Tibial nerve (tissue), 4 donors: ENCODE measurements at regions not wholly inside any gene's neighbourhood (a gene's known extent, or its start where the extent isn't known, plus 50 kb on each side); places are given as distances from the start of the nearest gene placed in this dataset.

Source experiments
- DNase-seq, 2 donors: peaks; one replicate each; pipeline ENCODE4 v3.0.0-alpha.2; 2019; ENCODE audit warnings: low spot score in 2 of 2
- H3K27ac ChIP-seq, 4 donors: fragments of 200-600 bp; sonication (generic) in 3 of 4; one replicate each; pipeline ENCODE4 v1.5.1; 2017 to 2019; ENCODE audit warnings: mild to moderate bottlenecking in 1 of 4
- H3K27me3 ChIP-seq, 2 donors: fragments of 200-600 bp; sonication (generic) in 1 of 2; one replicate each; pipeline versions ENCODE4 v1.5.1 to v1.6.0; 2017 to 2019
- H3K36me3 ChIP-seq, 3 donors: fragments of 200-600 bp; sonication (generic); one replicate each; pipeline ENCODE4 v1.5.1; 2018 to 2019
- H3K4me1 ChIP-seq, 4 donors: fragments of 200-600 bp; sonication (generic) in 3 of 4; one replicate each; pipeline ENCODE4 v1.5.1; 2017 to 2019
- H3K4me3 ChIP-seq, 4 donors: fragments of 200-600 bp; sonication (generic) in 3 of 4; one replicate each; pipeline ENCODE4 v1.5.1; 2017 to 2019; ENCODE audit warnings: mild to moderate bottlenecking in 1 of 4, moderate library complexity in 1 of 4
- H3K9me3 ChIP-seq, 4 donors: fragments of 200-600 bp; sonication (generic) in 3 of 4; one replicate each; pipeline ENCODE4 v1.5.1; 2017 to 2019
- CTCF ChIP-seq, 5 experiments: fragments of 200-600 bp in 3 of 5; fragments of 450-650 bp in 2 of 5; sonication (generic) in 3 of 5; IDR thresholded peaks; one replicate each; pipeline ENCODE4 v1.5.1; 2016 to 2019; ENCODE audit warnings: antibody characterized with exemption in 5 of 5, mild to moderate bottlenecking in 3 of 5, moderate library complexity in 2 of 5
- EP300 ChIP-seq, 2 donors: sonication (generic); formaldehyde crosslinking; IDR thresholded peaks; one replicate each; pipeline ENCODE4 v1.6.1; 2017; ENCODE audit warnings: antibody characterized with exemption in 2 of 2, mild to moderate bottlenecking in 1 of 2
- POLR2A ChIP-seq, 2 donors: fragments of 450-650 bp; IDR thresholded peaks; one replicate each; pipeline ENCODE4 v1.6.1; 2017; ENCODE audit warnings: antibody characterized with exemption in 2 of 2, mild to moderate bottlenecking in 2 of 2, moderate library complexity in 2 of 2
- WGBS, 2 donors: methylation state at CpG; one replicate each; pipeline ENCODE4 v1.1.5; 2018; 5-methylcytosine and 5-hydroxymethylcytosine counted together

DNA sequence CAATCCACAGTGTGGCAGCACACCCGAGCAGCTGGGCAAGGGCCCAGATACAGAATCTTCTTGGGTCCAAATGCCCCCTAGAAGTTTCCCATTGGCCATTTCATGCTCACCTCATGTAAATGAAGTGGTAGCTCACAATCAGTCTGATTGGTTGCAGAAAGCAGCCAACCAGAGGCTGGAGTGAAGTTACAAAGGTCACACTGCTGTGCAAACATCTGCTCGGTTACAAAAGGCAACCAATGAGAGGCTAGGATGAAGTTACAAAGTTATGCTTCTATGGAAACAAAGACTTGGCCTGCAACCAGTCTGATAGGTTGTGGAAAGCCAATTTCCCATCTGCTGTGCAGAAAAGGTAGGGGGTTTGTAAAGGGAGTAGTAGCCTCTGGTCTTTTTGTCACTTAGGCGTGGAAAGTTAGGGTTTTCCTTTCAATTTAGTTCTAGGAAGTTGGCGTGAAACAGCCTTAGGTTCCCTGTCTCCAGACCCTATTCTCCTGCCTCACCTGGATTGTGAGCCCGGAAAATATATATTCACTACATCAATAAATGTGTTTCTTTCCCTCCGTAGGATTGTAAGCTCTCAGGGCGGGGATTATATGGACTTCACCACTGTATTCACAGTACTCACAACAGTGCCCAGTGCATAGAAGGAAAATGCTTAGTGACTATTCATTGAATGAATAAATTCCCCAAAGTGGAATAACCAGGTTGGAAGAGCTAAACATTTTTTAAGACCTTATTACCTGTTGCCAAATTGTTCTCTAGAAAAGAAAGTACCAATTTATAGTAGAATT lies 91.9 kb downstream of the URB2 start:
- no peak for DNase-seq
- no peaks in the 10 kb centered on the region for H3K36me3 ChIP-seq
- H3K9me3 ChIP-seq: peaks cover 0 to 15% (median 0%) of the 10 kb centered on the region in 4 donors
- no peak overlapping the region for H3K4me3 ChIP-seq
- TF ChIP-seq EP300 (IDR thresholded peaks at IDR 0.05) (no peak), CTCF (IDR thresholded peaks at IDR 0.05) (no peak), POLR2A (IDR thresholded peaks at IDR 0.05) (no peak)
- H3K27me3 ChIP-seq: no peaks in the 10 kb centered on the region
- no peaks in the 10 kb centered on the region for H3K4me1 ChIP-seq
- H3K27ac ChIP-seq: no peak overlapping the region
- 85 to 90% methylated on average over 7 of the region's 7 CpGs for whole genome bisulfite sequencing, 2 donors

- Histone ChIP-seq H3K27me3 (no peaks in the 10 kb centered on the region), H3K9me3 (peaks cover 0 to 15% (median 0%) of the 10 kb centered on the region in 4 donors), H3K4me1 (no peaks in the 10 kb centered on the region), H3K36me3 (no peaks in the 10 kb centered on the region), H3K4me3 (no peak overlapping the region), H3K27ac (no peak overlapping the region)
- no peak for DNase-seq
- 58 to 64% methylated on average over 3 of the region's 3 CpGs for WGBS, 2 donors
- TF ChIP-seq POLR2A (IDR thresholded peaks at IDR 0.05): no peak
Measured at GRCh38 chr1:229726061-229726460, 100.0 kb downstream of the URB2 start.

- H3K4me1 ChIP-seq: no peaks in the 10 kb centered on the region
- TF ChIP-seq EP300 (IDR thresholded peaks at IDR 0.05) (no peak), POLR2A (IDR thresholded peaks at IDR 0.05) (no peak), CTCF (IDR thresholded peaks at IDR 0.05) (no peak)
- H3K36me3 ChIP-seq: no peaks in the 10 kb centered on the region
- no peaks in the 10 kb centered on the region for H3K9me3 ChIP-seq
- H3K27ac ChIP-seq: no peak overlapping the region
- H3K27me3 ChIP-seq: no peaks in the 10 kb centered on the region
- no peak for DNase-seq
- no peak overlapping the region for H3K4me3 ChIP-seq
Measured at GRCh38 chr1:229729916-229730315, 103.9 kb downstream of the URB2 start.

DNA sequence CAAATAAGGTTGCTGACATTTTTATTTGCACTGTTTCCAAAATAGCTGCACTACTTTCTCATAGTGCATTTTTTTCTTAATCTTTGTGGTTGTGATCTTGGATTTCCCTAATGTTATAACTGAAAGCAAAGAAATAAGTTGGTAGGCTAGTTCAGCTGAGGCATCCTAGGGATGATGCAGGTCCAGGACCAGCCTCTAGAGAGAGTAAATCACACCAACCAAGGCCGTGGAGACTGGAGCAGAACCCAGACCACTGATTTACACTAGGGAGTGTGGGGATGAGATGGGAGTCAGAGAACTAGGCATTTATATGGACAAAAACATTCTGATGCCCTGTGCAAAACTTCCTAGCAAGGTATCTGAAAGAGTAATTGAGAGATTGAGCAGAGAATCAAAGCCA lies 104.5 kb downstream of the URB2 start:
- TF ChIP-seq POLR2A (IDR thresholded peaks at IDR 0.05): no peak
- TF ChIP-seq EP300 (IDR thresholded peaks at IDR 0.05): no peak
- no peak for TF ChIP-seq CTCF (IDR thresholded peaks at IDR 0.05)
- Histone ChIP-seq H3K4me3 (no peak overlapping the region), H3K36me3 (no peaks in the 10 kb centered on the region), H3K27me3 (no peaks in the 10 kb centered on the region), H3K9me3 (no peaks in the 10 kb centered on the region), H3K4me1 (no peaks in the 10 kb centered on the region), H3K27ac (no peak overlapping the region)
- 41 to 53% methylated on average over 1 of the region's 1 CpG for WGBS, 2 donors
- DNase-seq: no peak

DNA sequence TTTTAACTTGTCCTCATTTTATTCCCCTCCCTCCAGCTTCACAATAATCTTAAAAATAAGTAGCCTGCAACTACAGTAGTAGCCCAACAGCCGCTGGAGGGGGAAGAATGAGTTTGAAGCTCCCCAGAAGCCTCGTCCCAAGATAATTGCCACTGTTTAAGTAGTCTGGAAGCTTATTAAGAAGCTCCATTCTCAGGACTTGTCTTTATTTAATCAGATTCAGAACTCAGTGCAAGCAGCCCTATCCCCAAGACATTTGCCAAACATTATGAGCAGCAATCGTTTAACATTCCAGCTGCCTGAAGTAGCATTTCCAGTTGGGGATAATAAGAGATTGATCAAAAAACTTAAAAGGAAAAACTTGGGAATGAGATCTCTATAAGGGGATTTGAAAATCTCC lies 106.0 kb downstream of the URB2 start:
- H3K9me3 ChIP-seq: peaks cover 0 to 13% (median 3%) of the 10 kb centered on the region in 4 donors
- H3K4me3 ChIP-seq: no peak overlapping the region
- H3K4me1 ChIP-seq: no peaks in the 10 kb centered on the region
- H3K27me3 ChIP-seq: no peaks in the 10 kb centered on the region
- 53 to 55% methylated on average over 3 of the region's 3 CpGs for WGBS, 2 donors
- no peak for TF ChIP-seq EP300 (IDR thresholded peaks at IDR 0.05)
- TF ChIP-seq CTCF (IDR thresholded peaks at IDR 0.05): no peak
- TF ChIP-seq POLR2A (IDR thresholded peaks at IDR 0.05): no peak
- DNase-seq: no peak
- no peaks in the 10 kb centered on the region for H3K36me3 ChIP-seq
- no peak overlapping the region for H3K27ac ChIP-seq
